Cardiac septum (tissue), 1 donor: ENCODE measurements at regions not wholly inside any gene's neighbourhood (a gene's known extent, or its start where the extent isn't known, plus 50 kb on each side); places are given as distances from the start of the nearest gene placed in this dataset.

ENCODE experiments used
- DNase-seq: peaks from one replicate; pipeline ENCODE4 v3.0.0-alpha.2; 2020; ENCODE audit warnings: low spot score
- intact Hi-C: fragments of 100-400 bp; cut with DNase I; formaldehyde crosslinking; loops from one replicate; pipeline ENCODE4 v1.14.0; 2022
- donor health status: DM: no; HTN: no; CAD: no.

DNA sequence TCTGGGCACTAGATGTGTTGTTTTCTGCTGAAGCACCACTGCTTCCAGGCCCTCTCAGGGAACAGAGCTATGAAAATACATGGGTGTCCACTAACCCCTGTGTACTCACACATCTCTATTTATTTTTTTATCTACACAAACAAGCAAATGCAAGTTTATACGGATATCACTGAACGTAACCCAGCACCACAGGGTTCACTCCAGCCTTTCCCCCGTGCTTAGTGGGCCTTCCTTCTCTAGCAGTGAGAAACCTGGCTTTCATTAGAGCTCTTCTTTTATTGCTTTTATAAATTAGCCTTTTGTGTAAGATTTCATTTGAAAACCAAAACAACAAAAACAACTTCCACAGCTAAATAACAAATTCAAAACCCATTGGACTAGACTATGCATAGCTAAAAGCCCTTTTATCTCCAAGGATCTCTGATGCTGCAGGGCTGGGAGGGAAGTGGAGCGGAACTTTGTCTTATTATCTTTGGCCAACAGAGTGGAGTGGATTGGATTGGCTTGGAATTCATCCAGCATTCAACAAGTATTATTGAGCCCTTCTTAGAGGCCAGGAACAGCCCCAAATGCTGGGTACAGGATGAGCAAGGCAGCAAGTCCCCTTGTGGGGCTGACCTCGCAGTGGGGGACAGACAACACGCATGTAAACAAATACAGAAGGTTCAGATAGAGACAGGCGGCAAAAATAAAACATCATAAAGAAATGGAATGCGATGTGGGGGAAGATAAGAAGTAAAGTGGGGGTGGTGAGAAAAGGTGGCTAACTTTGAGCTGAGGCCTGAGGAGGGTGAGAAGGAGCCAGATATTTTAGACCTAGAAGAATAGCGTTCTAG is 371.8 kb upstream of the POU3F1 start:
- intact Hi-C loops: no loop called here
- DNase-seq: no peak

DNA sequence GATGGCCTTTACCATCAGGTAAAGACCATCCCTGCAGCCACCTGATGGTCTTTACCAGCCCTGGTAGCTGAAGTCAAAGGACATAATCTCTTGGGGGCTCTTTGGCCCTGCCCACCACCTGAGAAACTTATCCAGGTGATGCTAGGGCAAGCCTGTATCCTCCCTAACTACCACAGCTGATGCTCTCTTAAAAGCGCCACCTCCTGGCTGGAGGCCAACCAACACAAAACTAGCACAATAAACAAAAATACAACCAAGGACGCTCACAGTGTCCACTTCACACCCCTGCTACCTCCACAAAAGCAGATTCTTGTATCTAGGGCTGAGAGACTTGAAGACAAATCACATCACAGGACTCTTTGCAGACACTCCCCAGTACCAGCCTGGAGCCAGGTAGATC is 357.1 kb upstream of the POU3F1 start:
- intact Hi-C loops: no loop called here
- no peak for DNase-seq

DNA sequence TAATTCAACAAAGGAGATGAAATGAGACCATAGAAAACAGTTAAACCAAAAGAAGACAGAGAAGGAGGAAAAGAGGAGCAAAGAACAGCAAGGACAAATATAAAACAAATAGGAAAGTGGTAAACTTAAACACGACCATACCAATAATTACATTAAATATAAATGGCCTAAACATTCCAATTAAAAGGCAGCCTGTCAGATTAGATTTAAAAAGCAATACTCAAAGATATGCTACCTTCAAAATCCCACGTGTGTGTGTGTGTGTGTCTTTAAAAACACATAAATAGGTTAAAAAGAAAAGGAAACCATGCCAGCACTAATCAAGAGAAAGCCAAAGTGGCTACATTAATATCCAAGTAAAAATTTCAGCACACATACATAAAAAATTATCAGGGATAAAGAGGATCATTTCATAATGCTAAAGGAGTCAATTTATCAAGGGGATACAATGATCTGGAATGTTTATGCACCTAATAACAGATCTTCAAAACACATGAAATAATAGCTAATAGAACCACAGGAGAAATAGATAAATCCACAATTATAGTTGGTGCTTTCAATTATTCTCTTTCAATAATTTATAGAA is 355.7 kb upstream of the POU3F1 start:
- DNase-seq: no peak
- intact Hi-C loops: no loop called here

DNA sequence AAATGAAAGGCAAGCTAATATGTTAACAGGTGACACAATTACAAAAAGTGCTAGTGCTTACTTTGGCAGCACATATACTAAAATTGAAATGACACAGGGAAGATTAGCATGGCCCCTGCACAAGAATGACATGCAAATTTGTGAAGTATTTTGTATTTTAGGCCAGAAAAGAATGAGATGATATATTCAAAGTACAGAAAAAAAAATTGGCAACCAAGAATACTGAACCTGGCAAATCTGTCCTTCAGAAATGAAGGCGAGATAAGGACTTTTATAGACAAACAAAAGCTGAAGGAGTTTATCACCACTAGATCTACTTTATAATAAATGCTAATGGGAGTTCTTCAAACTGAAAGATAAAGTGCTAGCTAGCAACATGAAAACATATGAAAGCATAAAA is 350.0 kb upstream of the POU3F1 start:
- intact Hi-C loops: no loop called here
- DNase-seq: no peak

DNA sequence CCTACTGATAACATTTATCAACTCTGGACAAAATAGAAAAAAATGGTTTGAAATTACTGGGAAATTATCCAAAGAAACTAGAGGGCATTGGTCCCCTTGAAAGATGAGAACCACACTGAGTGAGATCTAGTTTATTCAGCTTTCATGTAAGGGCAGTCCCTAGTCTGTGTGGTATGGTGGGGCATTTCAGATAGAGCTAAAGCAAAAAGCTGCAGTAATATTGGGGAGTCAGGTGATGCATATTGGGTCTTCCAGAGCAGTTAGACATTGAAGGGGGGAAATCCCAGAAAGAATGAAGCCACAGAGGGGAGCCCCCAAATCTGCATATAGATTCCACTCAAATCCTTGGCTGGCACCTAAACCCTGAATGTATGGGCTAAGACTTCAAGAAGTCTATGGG is 347.7 kb upstream of the POU3F1 start:
- DNase-seq: no peak
- intact Hi-C loops: no loop called here

DNA sequence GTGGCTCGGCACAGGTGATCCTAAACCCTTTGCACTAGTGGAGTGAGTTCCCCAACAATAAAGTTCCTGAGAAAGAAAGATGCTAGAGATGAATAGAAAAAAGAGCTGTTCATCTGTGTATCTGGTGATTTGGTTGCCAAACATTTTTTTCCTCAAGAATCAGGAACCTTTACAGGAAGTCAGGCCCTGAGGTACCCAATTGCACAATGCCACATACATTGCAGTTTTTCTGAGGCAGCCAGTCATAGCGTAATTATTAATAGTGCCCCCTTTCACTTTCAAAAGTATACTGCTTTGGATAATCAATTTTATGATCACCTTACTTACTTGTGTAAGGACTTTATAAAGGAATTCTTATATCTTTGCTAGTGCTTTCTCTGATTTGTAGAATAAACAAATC is 346.3 kb upstream of the POU3F1 start:
- intact Hi-C loops: no loop called here
- DNase-seq: no peak

DNA sequence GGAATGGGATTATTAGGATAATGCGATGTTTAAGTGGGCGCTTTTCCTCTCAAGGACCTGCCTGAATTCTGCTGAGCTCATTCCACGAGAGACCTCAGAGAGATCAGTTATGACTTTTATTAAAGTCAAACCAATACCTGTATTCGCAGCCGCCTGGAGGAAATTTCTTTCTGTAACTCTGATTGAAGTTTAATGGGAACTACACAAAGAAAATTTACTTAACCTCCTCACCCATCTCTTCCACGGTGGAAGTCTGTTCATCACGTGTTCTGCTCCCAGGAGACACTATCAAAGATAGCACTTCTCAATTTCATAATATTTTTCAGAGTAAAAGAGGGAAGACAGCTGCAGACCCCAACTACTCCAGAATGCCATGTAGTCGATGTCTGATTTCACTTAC is 334.7 kb upstream of the POU3F1 start:
- intact Hi-C loops: no loop called here
- no peak for DNase-seq

DNA sequence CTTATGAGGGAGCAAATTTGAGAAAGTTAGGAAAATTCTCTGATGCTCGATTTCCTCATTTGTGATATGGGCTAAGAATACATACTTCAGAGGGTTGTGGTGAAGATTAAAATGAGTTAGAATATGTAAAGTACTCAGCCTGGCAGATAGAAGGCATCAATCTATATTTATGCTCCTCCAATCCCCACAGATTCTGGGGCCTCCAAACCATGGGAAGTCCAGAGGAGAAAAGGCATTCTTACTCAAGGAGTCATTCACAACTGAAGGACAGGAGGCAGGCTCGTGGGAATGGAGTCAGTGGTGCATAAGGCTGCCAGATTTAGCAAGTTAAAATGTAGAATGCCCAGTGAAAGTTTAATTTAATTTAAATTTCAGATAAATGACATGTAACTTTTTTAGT is 330.0 kb upstream of the POU3F1 start:
- no peak for DNase-seq
- intact Hi-C loops: no loop called here

DNA sequence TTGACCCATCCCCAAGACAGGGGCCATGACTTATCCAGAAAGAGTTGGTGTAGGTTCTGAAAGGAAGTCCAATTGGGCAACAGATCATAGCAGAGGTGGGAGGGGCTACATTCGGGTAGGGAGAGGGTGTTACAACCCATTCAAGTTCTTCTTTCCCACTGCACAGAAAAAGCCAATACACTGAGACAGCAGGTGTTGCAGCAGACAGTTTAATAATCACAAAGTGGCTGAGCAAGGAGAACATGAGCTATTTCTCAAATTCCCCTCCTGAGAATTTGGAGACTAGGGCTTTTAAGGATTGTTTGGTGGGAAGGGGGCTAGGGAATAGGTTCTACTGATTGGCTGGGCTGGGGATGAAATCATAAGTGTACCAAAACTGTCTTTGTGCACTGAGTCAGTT is 328.4 kb upstream of the POU3F1 start:
- intact Hi-C loops: no loop called here
- no peak for DNase-seq

DNA sequence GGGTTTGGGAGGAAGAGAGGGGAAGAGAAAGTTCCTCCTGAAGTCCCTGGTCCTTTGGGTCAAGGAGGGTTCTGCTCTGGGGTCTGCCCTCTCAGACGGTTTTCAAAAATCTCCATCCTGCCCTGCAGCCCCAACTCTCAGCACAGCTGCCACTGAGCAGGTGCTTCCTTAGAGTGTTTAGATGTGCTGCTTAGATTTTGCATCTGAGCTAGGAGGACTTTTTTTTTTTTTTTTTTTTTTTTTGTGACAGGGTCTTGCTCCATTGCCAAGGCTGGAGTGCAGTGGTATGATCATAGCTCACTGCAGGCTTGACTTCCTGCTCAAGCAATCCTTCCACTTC is 324.9 kb upstream of the POU3F1 start:
- intact Hi-C loops: no loop called here
- DNase-seq: no peak

DNA sequence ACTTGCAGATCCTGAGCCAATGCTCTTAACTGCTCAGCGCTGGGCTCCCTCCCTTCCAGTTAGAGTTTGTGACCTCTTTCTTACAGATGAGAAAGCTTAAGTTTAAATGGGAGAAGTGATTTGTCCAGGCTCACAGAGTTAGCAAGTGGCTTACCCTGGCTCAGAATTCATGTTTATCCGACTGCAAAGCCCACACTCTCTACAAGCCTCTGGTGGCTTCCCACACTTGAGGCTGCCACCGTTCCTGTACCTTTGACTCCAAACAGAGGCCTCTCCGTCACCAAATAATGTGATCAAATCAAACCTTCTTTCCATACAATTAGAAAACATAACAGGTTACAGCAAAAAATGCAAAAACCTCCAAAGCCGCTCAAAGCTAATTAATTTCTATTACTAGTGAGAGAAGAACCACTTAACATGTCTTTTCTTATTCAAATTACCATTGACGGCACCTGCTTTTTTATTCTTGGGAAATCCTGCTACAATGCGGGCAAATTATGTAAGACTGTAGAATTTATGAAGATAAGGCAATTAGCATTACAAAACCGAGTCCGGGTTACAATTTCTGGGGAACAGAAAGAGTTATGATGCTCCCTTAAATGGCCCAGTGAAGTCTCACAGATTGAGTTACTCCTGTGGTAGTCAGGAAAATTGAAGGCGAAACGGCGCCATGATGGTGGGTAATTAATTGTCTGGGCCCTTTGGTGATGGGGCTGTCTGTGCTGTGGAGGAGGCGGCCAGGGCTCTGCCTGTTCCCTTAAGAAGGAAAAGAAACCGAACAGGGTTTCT is 324.3 kb upstream of the POU3F1 start:
- intact Hi-C loops: no loop called here
- no peak for DNase-seq

DNA sequence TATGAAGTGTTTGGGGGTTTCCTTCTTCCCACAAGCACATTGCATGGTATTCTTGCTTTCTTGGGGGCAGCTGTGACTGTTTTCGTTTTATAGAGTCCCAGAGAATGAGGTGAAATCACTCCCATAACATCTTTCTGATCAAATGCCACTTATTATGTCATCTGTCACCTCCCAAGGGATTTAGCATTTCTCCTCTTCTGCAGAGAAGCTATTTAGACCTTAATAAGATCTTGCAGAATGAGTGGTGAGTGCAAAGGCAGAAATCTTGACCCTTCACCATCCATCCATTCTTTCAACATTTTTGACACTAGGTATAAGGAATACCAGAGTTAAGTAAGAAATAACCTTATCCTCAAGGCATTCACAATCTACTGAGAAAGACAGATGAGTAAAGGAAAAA is 318.6 kb upstream of the POU3F1 start:
- DNase-seq: no peak
- intact Hi-C loops: no loop called here

DNA sequence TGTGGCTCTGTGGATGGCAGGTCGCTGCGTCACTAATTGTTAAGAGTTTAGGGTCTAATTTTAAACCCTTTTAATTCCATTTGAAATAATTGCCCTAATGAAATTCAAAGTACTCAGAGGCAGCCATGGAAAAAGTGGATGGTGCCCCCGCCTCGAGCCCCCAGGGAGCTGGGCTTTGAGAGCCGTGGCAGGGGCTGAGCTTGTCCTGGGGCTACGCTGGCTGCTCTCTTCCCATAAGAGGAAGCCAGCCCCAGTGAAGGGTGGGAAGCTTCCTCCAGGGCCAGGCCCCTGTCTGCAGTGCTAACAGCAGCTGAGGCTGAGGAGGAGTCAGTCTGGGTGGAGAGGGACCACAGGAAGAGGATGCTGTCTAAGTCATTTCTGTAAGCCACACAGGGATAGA is 315.0 kb upstream of the POU3F1 start:
- intact Hi-C loops: no loop called here
- no peak for DNase-seq

DNA sequence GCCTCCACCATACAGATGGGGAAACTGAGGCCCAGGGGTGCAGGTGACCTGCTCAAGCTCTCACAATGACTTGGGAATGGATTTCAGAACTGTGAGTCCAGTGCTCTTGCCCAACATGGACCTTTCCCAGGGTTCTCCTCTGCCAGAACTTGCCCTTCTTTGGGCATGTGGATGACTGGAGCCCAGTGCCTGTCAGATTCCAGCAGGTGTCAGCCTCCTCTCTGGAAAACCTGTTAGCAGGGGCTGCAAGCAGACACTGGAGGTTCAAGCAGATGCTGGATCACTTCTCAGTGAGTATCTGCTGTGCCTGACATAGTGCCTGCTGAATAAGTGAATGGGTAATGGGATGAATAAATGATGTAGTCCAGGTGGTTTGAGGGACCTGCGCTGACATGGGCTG is 314.2 kb upstream of the POU3F1 start:
- intact Hi-C loops: no loop called here
- DNase-seq: no peak

DNA sequence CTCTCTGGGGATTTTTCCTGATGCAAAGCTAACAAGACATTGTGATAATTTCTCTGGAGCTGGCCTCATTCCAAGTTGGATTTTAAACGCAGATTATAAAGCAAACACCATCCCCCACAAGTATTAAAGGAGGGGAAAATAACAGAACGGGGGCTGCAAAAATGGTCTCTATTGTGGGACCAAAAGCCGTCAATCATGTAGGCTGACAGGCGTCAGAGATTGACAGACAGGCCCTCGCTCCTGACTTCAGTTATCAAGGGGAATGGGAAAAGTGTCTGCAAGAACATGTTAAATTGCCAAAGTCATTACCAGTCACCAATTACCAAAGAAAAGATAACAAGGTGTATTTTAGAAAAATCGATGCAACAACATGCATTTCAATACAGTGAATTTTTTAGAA is 307.4 kb upstream of the POU3F1 start:
- intact Hi-C loops: no loop called here

DNA sequence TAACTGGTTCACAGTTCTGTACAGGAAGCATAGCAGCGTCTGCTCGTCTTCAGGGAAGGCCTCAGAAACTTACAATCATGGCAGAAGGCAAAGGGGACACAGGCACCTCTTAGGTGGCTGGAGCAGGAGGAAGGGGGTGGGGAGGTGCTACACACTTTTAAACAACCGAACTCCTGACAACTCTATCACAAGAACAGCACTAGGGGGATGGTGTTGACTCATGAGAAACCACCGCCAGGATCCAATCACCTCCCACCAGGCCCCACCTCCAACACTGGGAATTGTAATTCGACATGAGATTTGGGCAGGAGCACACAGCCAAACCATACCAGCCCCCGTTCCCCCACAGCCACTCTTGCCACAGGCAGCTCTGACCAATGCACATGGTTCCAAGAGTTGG is 306.3 kb upstream of the POU3F1 start:
- DNase-seq: no peak
- intact Hi-C loops: no loop called here

More for the DNA sequence above, 307.4 kb upstream of the POU3F1 start:
- no peak for DNase-seq

DNA sequence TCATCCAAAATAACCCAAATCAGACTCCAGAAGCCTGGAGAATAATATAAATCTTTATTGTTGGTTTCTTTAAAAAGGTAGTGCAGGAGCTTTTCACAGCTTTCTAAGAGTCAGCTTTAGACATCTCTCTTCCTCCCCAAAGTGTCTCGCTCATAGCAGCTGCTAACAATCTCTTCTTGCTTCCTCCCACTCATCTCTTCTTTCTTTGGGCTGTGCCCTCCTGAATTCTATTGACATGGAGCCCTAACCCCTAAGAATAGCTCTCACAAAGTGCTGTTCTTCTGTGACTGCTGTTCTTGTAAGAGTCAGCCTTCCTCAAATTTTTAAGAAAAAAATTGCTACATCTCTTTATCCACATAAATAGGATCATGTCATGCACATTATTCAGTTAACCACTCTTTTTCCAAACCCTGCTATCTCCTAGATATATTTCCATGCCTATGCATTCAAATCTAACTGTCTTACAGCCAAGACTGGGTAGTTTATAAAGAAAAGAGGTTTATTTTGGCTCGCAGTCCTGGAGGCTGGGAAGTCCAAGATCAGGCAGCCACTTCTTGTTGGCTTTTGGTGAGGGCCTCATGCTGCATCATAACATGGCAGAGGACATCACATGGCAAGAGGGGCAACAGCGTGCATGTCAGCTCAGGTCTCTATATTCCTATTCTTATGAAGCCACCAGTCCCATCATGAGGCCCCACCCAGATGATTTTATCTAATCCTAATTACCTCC is 301.0 kb upstream of the POU3F1 start:
- intact Hi-C loops: no loop called here
- no peak for DNase-seq

DNA sequence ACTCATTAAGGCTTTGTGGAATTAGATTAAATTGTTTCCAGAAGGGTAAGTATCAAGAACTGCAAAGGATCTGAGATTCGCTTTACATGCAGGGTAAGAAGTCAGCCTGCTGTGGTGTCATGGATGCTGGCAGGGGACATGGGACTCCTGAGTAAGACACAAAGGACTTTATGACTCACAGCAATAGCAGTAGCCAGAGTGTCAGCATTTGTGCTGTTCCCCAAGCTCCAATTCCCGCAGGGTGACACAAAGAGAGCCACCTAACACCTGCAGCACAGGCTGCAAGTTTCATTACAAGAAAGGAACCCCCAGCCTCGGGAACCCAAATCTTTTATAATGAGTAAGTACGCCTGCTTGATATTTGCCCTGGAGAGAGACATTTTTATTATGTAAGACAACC is 298.1 kb upstream of the POU3F1 start:
- no peak for DNase-seq
- intact Hi-C loops: no loop called here

DNA sequence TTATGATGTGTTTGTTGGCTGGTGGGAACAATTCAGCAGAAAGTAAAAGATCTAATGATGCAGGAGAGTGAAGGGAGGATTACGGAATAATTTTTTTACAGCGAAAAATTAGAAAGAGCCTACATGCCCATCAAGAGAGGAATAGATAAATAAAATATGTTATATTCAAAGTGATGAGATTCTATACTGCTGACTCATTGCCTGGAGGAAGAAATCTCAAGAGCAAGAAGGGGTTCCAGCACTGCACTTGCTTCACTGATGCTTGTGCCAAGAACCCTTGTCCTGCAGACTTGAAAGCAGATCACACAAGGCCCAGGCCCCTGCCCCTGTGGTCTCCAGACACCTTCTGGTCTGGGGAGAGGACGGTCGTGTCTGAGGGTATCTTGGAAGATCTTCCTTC is 295.1 kb upstream of the POU3F1 start:
- intact Hi-C loops: no loop called here
- no peak for DNase-seq

DNA sequence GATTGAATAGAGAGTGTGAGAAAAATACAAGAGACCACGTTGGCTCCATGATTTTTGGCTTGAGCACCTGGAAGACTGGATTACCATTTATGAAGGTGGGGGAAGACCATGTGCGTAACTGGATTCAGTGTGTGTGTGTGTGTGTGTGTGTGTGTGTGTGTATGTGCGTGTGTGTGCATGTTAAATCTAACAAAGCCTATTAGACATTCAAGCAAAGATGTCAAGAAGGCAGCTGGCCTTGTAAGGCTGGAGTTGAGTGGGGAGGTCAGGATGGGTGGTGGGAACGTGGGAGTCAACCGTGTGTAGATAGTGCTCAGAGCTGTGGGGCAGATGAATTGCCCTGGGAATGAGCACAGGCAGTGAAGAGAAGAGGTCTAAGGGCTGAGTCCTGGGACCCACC is 293.8 kb upstream of the POU3F1 start:
- intact Hi-C loops: no loop called here
- DNase-seq: no peak
